HG02973 (cell line): ENCODE measurements at regions not wholly inside any gene's neighbourhood (a gene's known extent, or its start where the extent isn't known, plus 50 kb on each side); places are given as distances from the start of the nearest gene placed in this dataset.

ENCODE experiments used
- ATAC-seq: cut with Tn5 transposase; IDR thresholded peaks from one replicate; pipeline ENCODE4 v1.9.1; 2021; ENCODE audit warnings: moderate library complexity; ENCODE audit not compliant: unreplicated experiment

- no peak for ATAC-seq
These were observed 50.1 kb upstream of the ASAP2 start for GRCh38 chr2:9156483-9156882.

GRCh38 chr2:9154061-9154460 lies 52.6 kb upstream of the ASAP2 start:
- ATAC-seq, result no peak

GRCh38 chr2:9153643-9153980 lies 53.0 kb upstream of the ASAP2 start:
- ATAC-seq, result no peak

GRCh38 chr2:9152975-9153642 lies 53.5 kb upstream of the ASAP2 start:
- no peak for ATAC-seq

GRCh38 chr2:9150906-9151305 lies 55.7 kb upstream of the ASAP2 start:
- ATAC-seq, result no peak

GRCh38 chr2:9150568-9150900 lies 56.1 kb upstream of the ASAP2 start:
- no peak for ATAC-seq

GRCh38 chr2:9149726-9150567 lies 56.7 kb upstream of the ASAP2 start:
- no peak for ATAC-seq

GRCh38 chr2:9149388-9149660 lies 57.3 kb upstream of the ASAP2 start:
- no peak for ATAC-seq

GRCh38 chr2:9146646-9147045 lies 60.0 kb upstream of the ASAP2 start:
- ATAC-seq, result no peak

GRCh38 chr2:9145752-9146430 lies 60.7 kb upstream of the ASAP2 start:
- no peak for ATAC-seq

GRCh38 chr2:9145109-9145751 lies 61.4 kb upstream of the ASAP2 start:
- ATAC-seq, result no peak

GRCh38 chr2:9144617-9145016 lies 62.0 kb upstream of the ASAP2 start:
- no peak for ATAC-seq

- no peak for ATAC-seq
These were observed 62.6 kb upstream of the ASAP2 start for GRCh38 chr2:9144046-9144445.

GRCh38 chr2:9143264-9143815 lies 63.3 kb upstream of the ASAP2 start:
- ATAC-seq, result no peak

GRCh38 chr2:9142551-9143263 lies 63.9 kb upstream of the ASAP2 start:
- peak; percentile 87 for ATAC-seq

GRCh38 chr2:9141706-9142460 lies 64.7 kb upstream of the ASAP2 start:
- no peak for ATAC-seq

- ATAC-seq, result no peak
These were observed 65.4 kb upstream of the ASAP2 start for GRCh38 chr2:9141091-9141667.

GRCh38 chr2:9140645-9141044 lies 66.0 kb upstream of the ASAP2 start:
- no peak for ATAC-seq

GRCh38 chr2:9139491-9140443 lies 66.8 kb upstream of the ASAP2 start:
- no peak for ATAC-seq
